H9 (cell line): ENCODE measurements at regions not wholly inside any gene's neighbourhood (a gene's known extent, or its start where the extent isn't known, plus 50 kb on each side); places are given as distances from the start of the nearest gene placed in this dataset.

ENCODE experiments used
- DNase-seq: peaks from one replicate; pipeline ENCODE4 v3.0.0-alpha.2; 2017
- H2AFZ ChIP-seq: one replicate; pipeline ENCODE4 v1.6.1; 2013; ENCODE audit warnings: mild to moderate bottlenecking, low read length, control low read depth, moderate library complexity
- H2AK5ac ChIP-seq: 2 replicates; pipeline ENCODE4 v1.6.1; 2013; ENCODE audit warnings: low read length, control low read depth, mixed read lengths; ENCODE audit not compliant: insufficient read length
- H2BK120ac ChIP-seq: one replicate; pipeline ENCODE4 v1.6.1; 2013; ENCODE audit warnings: low read depth, mild to moderate bottlenecking, low read length, control low read depth, inconsistent platforms; ENCODE audit not compliant: poor library complexity, severe bottlenecking
- H2BK12ac ChIP-seq: 2 replicates; pipeline ENCODE4 v1.6.1; 2013; ENCODE audit warnings: low read length, control low read depth, mixed read lengths, low read depth; ENCODE audit not compliant: insufficient read length
- H2BK15ac ChIP-seq: 2 replicates; pipeline ENCODE4 v1.6.1; 2013; ENCODE audit warnings: low read depth, low read length, control low read depth
- H2BK20ac ChIP-seq: one replicate; pipeline ENCODE4 v1.6.1; 2013; ENCODE audit warnings: low read depth, mild to moderate bottlenecking, low read length, control low read depth, inconsistent platforms; ENCODE audit not compliant: poor library complexity, severe bottlenecking
- H2BK5ac ChIP-seq: 2 replicates; pipeline ENCODE4 v1.6.1; 2013; ENCODE audit warnings: low read length, control low read depth, mixed read lengths; ENCODE audit not compliant: insufficient read length
- H3K14ac ChIP-seq: 2 replicates; pipeline ENCODE4 v1.6.1; 2013; ENCODE audit warnings: low read length, control low read depth; ENCODE audit not compliant: insufficient read depth
- H3K18ac ChIP-seq: 2 replicates; pipeline ENCODE4 v1.6.1; 2013; ENCODE audit warnings: low read depth, mild to moderate bottlenecking, mixed read lengths, low read length, control low read depth; ENCODE audit not compliant: insufficient read length
- H3K23ac ChIP-seq: 2 replicates; pipeline ENCODE4 v1.6.1; 2013; ENCODE audit warnings: low read length, control low read depth, mixed read lengths, low read depth; ENCODE audit not compliant: insufficient read length
- H3K23me2 ChIP-seq: 2 replicates; pipeline ENCODE4 v1.6.1; 2013; ENCODE audit warnings: low read depth, mild to moderate bottlenecking, mixed read lengths, low read length, control low read depth; ENCODE audit not compliant: insufficient read length, poor library complexity, severe bottlenecking
- H3K27ac ChIP-seq: 2 replicates; pipeline ENCODE4 v1.5.1; 2013; ENCODE audit warnings: low read length, control low read depth, mixed read lengths, low read depth; ENCODE audit not compliant: insufficient read length
- H3K27me3 ChIP-seq: 2 replicates; pipeline ENCODE4 v1.6.1; 2013; ENCODE audit warnings: low read length, control low read depth, inconsistent platforms; ENCODE audit not compliant: insufficient read depth
- H3K4ac ChIP-seq: 2 replicates; pipeline ENCODE4 v1.6.1; 2013; ENCODE audit warnings: low read depth, mild to moderate bottlenecking, control low read depth, inconsistent platforms, low read length, moderate library complexity
- H3K4me1 ChIP-seq: 2 replicates; pipeline ENCODE4 v1.6.1; 2013; ENCODE audit warnings: low read length, control low read depth, inconsistent platforms; ENCODE audit not compliant: insufficient read depth
- H3K4me2 ChIP-seq: 2 replicates; pipeline ENCODE4 v1.6.1; 2013; ENCODE audit warnings: low read length, control low read depth, mixed read lengths; ENCODE audit not compliant: insufficient read length, insufficient read depth
- H3K56ac ChIP-seq: 2 replicates; pipeline ENCODE4 v1.6.1; 2013; ENCODE audit warnings: low read depth, mild to moderate bottlenecking, mixed read lengths, low read length, control low read depth; ENCODE audit not compliant: insufficient read length
- H3K79me1 ChIP-seq: 2 replicates; pipeline ENCODE4 v1.6.1; 2013; ENCODE audit warnings: low read depth, mild to moderate bottlenecking, moderate library complexity, low read length, control low read depth, inconsistent platforms; ENCODE audit not compliant: insufficient read depth, poor library complexity, severe bottlenecking
- H3K79me2 ChIP-seq: 2 replicates; pipeline ENCODE4 v1.6.1; 2013; ENCODE audit warnings: low read length, control low read depth, inconsistent platforms; ENCODE audit not compliant: insufficient read depth
- H3K9ac ChIP-seq: 2 replicates; pipeline ENCODE4 v1.6.1; 2013; ENCODE audit warnings: low read length, control low read depth, mixed read lengths; ENCODE audit not compliant: insufficient read length; ENCODE audit errors: extremely low read depth
- H3K9me3 ChIP-seq: one replicate; pipeline ENCODE4 v1.6.1; 2013; ENCODE audit warnings: low read depth, low read length, inconsistent platforms; ENCODE audit not compliant: control insufficient read depth
- H3T11ph ChIP-seq: one replicate; pipeline ENCODE4 v1.6.1; 2013; ENCODE audit warnings: mild to moderate bottlenecking, low read length, control low read depth, inconsistent platforms
- H4K20me1 ChIP-seq: one replicate; pipeline ENCODE4 v1.6.1; 2013; ENCODE audit not compliant: control insufficient read depth, insufficient read length, insufficient read depth
- H4K5ac ChIP-seq: 2 replicates; pipeline ENCODE4 v1.6.1; 2013; ENCODE audit warnings: low read depth, mild to moderate bottlenecking, mixed read lengths, low read length, control low read depth; ENCODE audit not compliant: insufficient read length
- H4K8ac ChIP-seq: replicated peaks from 2 replicates; pipeline ENCODE4 v1.6.1; 2013; ENCODE audit warnings: low read length, control low read depth, mixed read lengths, low read depth; ENCODE audit not compliant: insufficient read length
- H4K91ac ChIP-seq: 2 replicates; pipeline ENCODE4 v1.6.1; 2013; ENCODE audit warnings: low read depth, mild to moderate bottlenecking, moderate library complexity, mixed read lengths, low read length, control low read depth; ENCODE audit not compliant: insufficient read length
- H3K27ac Mint-ChIP-seq, 3 experiments: 2 replicates in 2 of 3; 3 replicates in 1 of 3; pipeline ENCODE4 v1.8.0; 2020 to 2021; ENCODE audit warnings: mixed read lengths in 3 of 3, mild to moderate bottlenecking in 1 of 3, moderate library complexity in 1 of 3
- H3K27me3 Mint-ChIP-seq: 2 replicates; pipeline ENCODE4 v1.8.0; 2021; ENCODE audit warnings: low read depth, mild to moderate bottlenecking, moderate library complexity, mixed read lengths
- H3K36me3 Mint-ChIP-seq, 3 experiments: 2 replicates in 2 of 3; 3 replicates in 1 of 3; pipeline ENCODE4 v1.8.0; 2020 to 2021; ENCODE audit warnings: low read depth in 3 of 3, mixed read lengths in 3 of 3; ENCODE audit not compliant: insufficient read depth in 1 of 3
- H3K4me1 Mint-ChIP-seq, 2 experiments: 2 replicates each; pipeline ENCODE4 v1.8.0; 2020; ENCODE audit warnings: mixed read lengths in 2 of 2
- H3K4me3 Mint-ChIP-seq, 2 experiments: 2 replicates in 1 of 2; 3 replicates in 1 of 2; pipeline ENCODE4 v1.8.0; 2020 to 2021; ENCODE audit warnings: mild to moderate bottlenecking in 2 of 2, mixed read lengths in 2 of 2, moderate library complexity in 1 of 2
- H3K9me3 Mint-ChIP-seq, 2 experiments: 2 replicates in 1 of 2; 3 replicates in 1 of 2; pipeline ENCODE4 v1.8.0; 2020; ENCODE audit warnings: mild to moderate bottlenecking in 2 of 2, mixed read lengths in 2 of 2, moderate library complexity in 1 of 2
- CTCF ChIP-seq: fragments of 200-600 bp; sonication (generic); conservative IDR thresholded peaks from 3 replicates; pipeline ENCODE4 v1.8.0; 2021; ENCODE audit warnings: antibody characterized with exemption, mild to moderate bottlenecking
- WGBS: extraction: QIAGEN DNeasy Blood & Tissue Kit; methylation state at CpG from one replicate; pipeline ENCODE4 v1.1.7; 2013; ENCODE audit warnings: missing lambda C conversion rate, low lambda C conversion rate, mixed read lengths; ENCODE audit not compliant: insufficient read length; ENCODE audit errors: extremely low coverage; 5-methylcytosine and 5-hydroxymethylcytosine counted together

- no peaks in the 10 kb centered on the region for H4K20me1 ChIP-seq
- no peaks in the 10 kb centered on the region for H3K27me3 ChIP-seq
- H4K91ac ChIP-seq: no peak overlapping the region
- H2BK12ac ChIP-seq: no peak overlapping the region
- H2AFZ ChIP-seq: no peak overlapping the region
- H3K4ac ChIP-seq: no peak overlapping the region
- no peak overlapping the region for H3K23ac ChIP-seq
- H2BK15ac ChIP-seq: no peak overlapping the region
- peaks cover 13 to 15% of the 10 kb centered on the region in 2 experiments for H3K4me1 Mint-ChIP-seq
- H3K4me3 Mint-ChIP-seq: no peak overlapping the region
- no peaks in the 10 kb centered on the region for H3K79me1 ChIP-seq
- peaks cover under 1 to 3% of the 10 kb centered on the region in 2 experiments; a peak in 2 of 5 replicates for H3K9me3 Mint-ChIP-seq
- peaks cover 23% of the 10 kb centered on the region for H3K27me3 Mint-ChIP-seq
- H2BK120ac ChIP-seq: no peak overlapping the region
- no peaks in the 10 kb centered on the region for H3K9me3 ChIP-seq
- no peak overlapping the region for H3K14ac ChIP-seq
- H2AK5ac ChIP-seq: no peak overlapping the region
- no peak overlapping the region for H2BK20ac ChIP-seq
- no peaks in the 10 kb centered on the region for H3K23me2 ChIP-seq
- no peak overlapping the region for H2BK5ac ChIP-seq
- H3K36me3 Mint-ChIP-seq: no peaks in the 10 kb centered on the region
- H3K4me2 ChIP-seq: no peak overlapping the region
- no peak overlapping the region for H3K9ac ChIP-seq
- H4K8ac ChIP-seq: no peak overlapping the region
- no peak overlapping the region for H4K5ac ChIP-seq
- H3K4me1 ChIP-seq: no peaks in the 10 kb centered on the region
- no peak for DNase-seq
- H3K56ac ChIP-seq: no peak overlapping the region
- H3T11ph ChIP-seq: no peak overlapping the region
- WGBS: no CpG with 5 or more reads among the region's 17 CpGs
- H3K27ac ChIP-seq: no peak overlapping the region
- no peak overlapping the region for H3K18ac ChIP-seq
- no peak overlapping the region for H3K27ac Mint-ChIP-seq
- no peaks in the 10 kb centered on the region for H3K79me2 ChIP-seq
- no peak for TF ChIP-seq CTCF
Measured at GRCh38 chr14:93858896-93859295, 68.2 kb upstream of the FAM181A start.
